ENCODE measurements at regions not wholly inside any gene's neighbourhood (a gene's known extent, or its start where the extent isn't known, plus 50 kb on each side); places are given as distances from the start of the nearest gene placed in this dataset.

GRCh38 chr3:181330257-181330656 lies 340.7 kb upstream of the DNAJC19 start:
- H3K4me1 ChIP-seq (replicated peaks in 1 of 4; ENCODE audit: control insufficient read depth in 3 of 4, insufficient read depth in 4 of 4, low read length in 3 of 4) = peaks cover 0 to 2% (median 0%) of the 10 kb centered on the region in 4 experiments; a peak in 2 of 7 replicates
- H3K79me1 ChIP-seq (ENCODE audit: low read depth, low read length) = no peaks in the 10 kb centered on the region
- H4K91ac ChIP-seq (replicated peaks; ENCODE audit: insufficient read length, low read length) = no peak overlapping the region
- no peak overlapping the region for H3K9ac ChIP-seq (replicated peaks in 1 of 4; ENCODE audit: extremely low read depth in 1 of 4, low read depth in 3 of 4, low read length in 3 of 4)
- no peaks in the 10 kb centered on the region for H3K27me3 ChIP-seq (replicated peaks in 1 of 4; ENCODE audit: control insufficient read depth in 3 of 4, extremely low read depth in 1 of 4, insufficient read depth in 3 of 4, low read length in 3 of 4)
- no peak overlapping the region for H2AFZ ChIP-seq (ENCODE audit: low read length)
- H3K9me3 ChIP-seq (ENCODE audit: insufficient read depth in 2 of 2, low read depth in 1 of 2, low read length in 1 of 2) = no peaks in the 10 kb centered on the region
- no peaks in the 10 kb centered on the region for H4K20me1 ChIP-seq (replicated peaks in 1 of 2; ENCODE audit: control insufficient read depth in 1 of 2, insufficient read depth in 2 of 2, low read length in 2 of 2)
- no peak overlapping the region for H3K27ac ChIP-seq (ENCODE audit: low read depth, low read length)
- ChIA-PET CTCF (ENCODE audit: partially characterized antibody) (interaction anchor here (1.3 to 1.4 kb wide), 2 partner anchors 100 to 189 kb away, joined by 3 read pairs; no protein-coding TSS in a partner anchor), POLR2A (ENCODE audit: partially characterized antibody) (no interaction called here)
- no peak overlapping the region for H3K14ac ChIP-seq (ENCODE audit: insufficient read length)
- no peak overlapping the region for H3K4me3 ChIP-seq (ENCODE audit: extremely low read depth in 1 of 4, insufficient read depth in 2 of 4, low read depth in 3 of 4, low read length in 4 of 4)
- FAIRE-seq (no peak), DNase-seq (ENCODE audit: low read depth in 1 of 2, low spot score in 2 of 2) (no peak)
- H2BK5ac ChIP-seq (ENCODE audit: low read depth, low read length) = no peak overlapping the region
- H2BK20ac ChIP-seq (ENCODE audit: low read length) = no peak overlapping the region
- no peak overlapping the region for H2BK15ac ChIP-seq (ENCODE audit: low read length)
- no peak overlapping the region for H3K4ac ChIP-seq (replicated peaks; ENCODE audit: insufficient read length, low read depth, low read length)
- H2BK12ac ChIP-seq (ENCODE audit: low read depth, low read length) = no peak overlapping the region
- no peaks in the 10 kb centered on the region for H3K36me3 ChIP-seq (ENCODE audit: control insufficient read depth in 2 of 4, insufficient read depth in 4 of 4, low read length in 3 of 4)
- H3K23me2 ChIP-seq (ENCODE audit: low read depth, low read length) = no peaks in the 10 kb centered on the region
- no peak overlapping the region for H3K56ac ChIP-seq (replicated peaks; ENCODE audit: insufficient read length, low read depth, low read length)
- WGBS, 2 experiments (ENCODE audit: extremely low coverage in 1 of 2, insufficient coverage in 1 of 2, insufficient read length in 1 of 2, insufficient replicate concordance in 2 of 2, low coverage in 1 of 2, low lambda C conversion rate in 2 of 2, missing lambda C conversion rate in 1 of 2) = 82% methylated on average over 3 of the region's 3 CpGs; no CpG with 5 or more reads in 1 of the 2 experiments
- no peak overlapping the region for H4K8ac ChIP-seq (ENCODE audit: extremely low read depth, insufficient read depth, low read length)
- H2BK120ac ChIP-seq (replicated peaks; ENCODE audit: low read depth, low read length) = no peak overlapping the region
- no peak overlapping the region for H3K18ac ChIP-seq (ENCODE audit: extremely low read depth, low read length)
- TF ChIP-seq, protein P1, sequence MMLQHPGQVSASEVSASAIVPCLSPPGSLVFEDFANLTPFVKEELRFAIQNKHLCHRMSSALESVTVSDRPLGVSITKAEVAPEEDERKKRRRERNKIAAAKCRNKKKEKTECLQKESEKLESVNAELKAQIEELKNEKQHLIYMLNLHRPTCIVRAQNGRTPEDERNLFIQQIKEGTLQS (IDR thresholded peaks at IDR 0.05; ENCODE audit: insufficient read depth, low read depth, low read length) = no peak
- TF ChIP-seq TEAD4 (IDR thresholded peaks at IDR 0.05; ENCODE audit: low read depth, low read length) = no peak
- no peak for TF ChIP-seq BRCA1 (IDR thresholded peaks at IDR 0.05; ENCODE audit: low read depth, low read length)
- no peak for TF ChIP-seq ASH2L (IDR thresholded peaks at IDR 0.05; ENCODE audit: low read length)
- TF ChIP-seq BACH1 (IDR thresholded peaks at IDR 0.05; ENCODE audit: low read length) = no peak
- no peak for TF ChIP-seq EGR1 (IDR thresholded peaks at IDR 0.05; ENCODE audit: borderline replicate concordance, low read depth, low read length)
- no peak for TF ChIP-seq SUZ12 (IDR thresholded peaks at IDR 0.05; ENCODE audit: low read length)
- no peak for TF ChIP-seq RNF2 (IDR thresholded peaks at IDR 0.05; ENCODE audit: borderline replicate concordance, low read depth, low read length, missing control alignments, poor library complexity, severe bottlenecking)
- no peak overlapping the region for H3K4me2 ChIP-seq (ENCODE audit: insufficient read depth in 1 of 2, low read depth in 2 of 2, low read length in 2 of 2)
- no peaks in the 10 kb centered on the region for H3K79me2 ChIP-seq (ENCODE audit: control insufficient read depth in 1 of 2, insufficient read depth in 2 of 2, low read length in 2 of 2)
- no peak overlapping the region for H3K23ac ChIP-seq (ENCODE audit: insufficient read length)
- no peak overlapping the region for H4K5ac ChIP-seq (ENCODE audit: insufficient read length, low read depth, low read length)
- H2AK5ac ChIP-seq (ENCODE audit: low read depth, low read length) = no peak overlapping the region
